RWPE1 (cell line): ENCODE measurements at regions not wholly inside any gene's neighbourhood (a gene's known extent, or its start where the extent isn't known, plus 50 kb on each side); places are given as distances from the start of the nearest gene placed in this dataset.

Experiments used
- CTCF ChIA-PET: fragments of 350-600 bp; sonication (Branson Sonifier 250); formaldehyde crosslinking; extraction: SDS; loops from one replicate; lab custom pipeline; 2021; lab: Yijun Ruan, JAX
- POLR2A ChIA-PET: fragments of 400-600 bp; formaldehyde crosslinking; extraction: SDS; loops from one replicate; lab custom pipeline; 2020; ENCODE audit warnings: antibody characterized with exemption; ENCODE audit not compliant: low non-redundant PET; lab: Yijun Ruan, JAX
- DNase-seq: peaks from one replicate; pipeline ENCODE4 v3.0.0; 2012; ENCODE audit warnings: low spot score
- H3K27ac ChIP-seq: fragments of 450-650 bp; 2 replicates; pipeline ENCODE4 v1.5.1; 2017
- CTCF ChIP-seq: fragments of 450-650 bp; conservative IDR thresholded peaks from 2 replicates; pipeline ENCODE4 v1.5.1; 2017; ENCODE audit warnings: low read depth, mild to moderate bottlenecking

- ChIA-PET CTCF (no interaction called here), POLR2A (no interaction called here)
- no peak for DNase-seq
- no peak for TF ChIP-seq CTCF
- H3K27ac ChIP-seq = no peak overlapping the region
Observed at GRCh38 chr10:78579576-78579975, 489.2 kb upstream of the ZMIZ1 start.

- CTCF ChIA-PET = no interaction called here
- TF ChIP-seq CTCF = no peak
- POLR2A ChIA-PET = no interaction called here
- no peak overlapping the region for H3K27ac ChIP-seq
- DNase-seq = no peak
Observed at GRCh38 chr10:78579995-78580394, 488.8 kb upstream of the ZMIZ1 start.

- no peak for TF ChIP-seq CTCF
- ChIA-PET POLR2A (no interaction called here), CTCF (interaction anchor here (0.6 to 1.3 kb wide), 2 partner anchors 13 to 254 kb away, joined by 3 read pairs; no protein-coding TSS in a partner anchor)
- H3K27ac ChIP-seq = no peak overlapping the region
- no peak for DNase-seq
Observed at GRCh38 chr10:78581133-78581694, 487.6 kb upstream of the ZMIZ1 start.

GRCh38 chr10:78582540-78582939, 486.2 kb upstream of the ZMIZ1 start:
- no peak for TF ChIP-seq CTCF
- CTCF ChIA-PET = interaction anchor here (1.3 kb wide), 1 partner anchor 14 kb away, joined by 3 read pairs; no protein-coding TSS in a partner anchor
- H3K27ac ChIP-seq = no peak overlapping the region
- POLR2A ChIA-PET = no interaction called here
- no peak for DNase-seq

GRCh38 chr10:78584266-78584665, 484.5 kb upstream of the ZMIZ1 start:
- TF ChIP-seq CTCF = no peak
- no peak for DNase-seq
- H3K27ac ChIP-seq = no peak overlapping the region
- CTCF ChIA-PET = no interaction called here
- POLR2A ChIA-PET = no interaction called here

GRCh38 chr10:78584681-78585080, 484.1 kb upstream of the ZMIZ1 start:
- H3K27ac ChIP-seq = no peak overlapping the region
- ChIA-PET CTCF (no interaction called here), POLR2A (no interaction called here)
- TF ChIP-seq CTCF = no peak
- DNase-seq = no peak
